Endothelial cell of umbilical vein (primary cell): ENCODE measurements at regions not wholly inside any gene's neighbourhood (a gene's known extent, or its start where the extent isn't known, plus 50 kb on each side); places are given as distances from the start of the nearest gene placed in this dataset.

Source experiments
- EZH2 ChIP-seq: IDR thresholded peaks from 2 replicates; pipeline ENCODE4 v1.6.1; 2012; ENCODE audit warnings: borderline replicate concordance, low read depth, mild to moderate bottlenecking, moderate library complexity, low read length, inconsistent platforms; ENCODE audit not compliant: severe bottlenecking
- MYC ChIP-seq: IDR thresholded peaks from one replicate; pipeline ENCODE4 v1.6.1; 2011; ENCODE audit warnings: mild to moderate bottlenecking, low read depth, low read length
- POLR2AphosphoS5 ChIP-seq: IDR thresholded peaks from 2 replicates; pipeline ENCODE4 v1.6.1; 2012; ENCODE audit warnings: low read depth, mild to moderate bottlenecking, control low read depth, low read length, moderate library complexity; ENCODE audit not compliant: insufficient read depth
- TF ChIP-seq, protein P1 (sequence below), 2 donors: IDR thresholded peaks; 1 replicate in 1 of 2; 2 replicates in 1 of 2; pipeline ENCODE4 v1.5.1; 2011; ENCODE audit warnings: low read length in 2 of 2, mild to moderate bottlenecking in 2 of 2, moderate library complexity in 2 of 2, control low read depth in 1 of 2, inconsistent platforms in 1 of 2, low read depth in 1 of 2; ENCODE audit not compliant: insufficient read depth in 1 of 2; ENCODE audit errors: extremely low read depth in 1 of 2

DNA sequence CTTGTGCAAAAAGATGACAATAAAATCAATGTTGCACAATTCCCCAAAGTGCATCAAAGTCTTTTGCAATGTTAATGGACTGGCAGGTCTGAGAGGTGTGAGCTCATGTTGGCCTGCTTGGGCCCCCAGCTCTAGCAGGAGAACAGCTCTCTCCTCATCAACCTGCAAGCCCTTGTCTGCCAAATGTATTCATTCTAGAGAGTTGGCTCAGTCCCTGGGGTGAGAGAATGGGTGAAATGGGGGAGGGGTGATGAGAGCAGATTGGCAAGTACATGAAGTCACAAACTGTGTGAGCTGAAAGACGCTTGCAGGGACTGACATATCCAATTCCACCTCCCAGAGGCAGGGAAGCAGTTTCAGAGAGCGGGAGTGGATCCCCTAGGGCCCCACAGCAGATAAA is 465.1 kb upstream of the ZNF507 start:
- TF ChIP-seq EZH2 (no peak), POLR2AphosphoS5 (no peak), MYC (no peak)
- TF ChIP-seq, protein P1, sequence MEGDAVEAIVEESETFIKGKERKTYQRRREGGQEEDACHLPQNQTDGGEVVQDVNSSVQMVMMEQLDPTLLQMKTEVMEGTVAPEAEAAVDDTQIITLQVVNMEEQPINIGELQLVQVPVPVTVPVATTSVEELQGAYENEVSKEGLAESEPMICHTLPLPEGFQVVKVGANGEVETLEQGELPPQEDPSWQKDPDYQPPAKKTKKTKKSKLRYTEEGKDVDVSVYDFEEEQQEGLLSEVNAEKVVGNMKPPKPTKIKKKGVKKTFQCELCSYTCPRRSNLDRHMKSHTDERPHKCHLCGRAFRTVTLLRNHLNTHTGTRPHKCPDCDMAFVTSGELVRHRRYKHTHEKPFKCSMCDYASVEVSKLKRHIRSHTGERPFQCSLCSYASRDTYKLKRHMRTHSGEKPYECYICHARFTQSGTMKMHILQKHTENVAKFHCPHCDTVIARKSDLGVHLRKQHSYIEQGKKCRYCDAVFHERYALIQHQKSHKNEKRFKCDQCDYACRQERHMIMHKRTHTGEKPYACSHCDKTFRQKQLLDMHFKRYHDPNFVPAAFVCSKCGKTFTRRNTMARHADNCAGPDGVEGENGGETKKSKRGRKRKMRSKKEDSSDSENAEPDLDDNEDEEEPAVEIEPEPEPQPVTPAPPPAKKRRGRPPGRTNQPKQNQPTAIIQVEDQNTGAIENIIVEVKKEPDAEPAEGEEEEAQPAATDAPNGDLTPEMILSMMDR (IDR thresholded peaks at IDR 0.05; ENCODE audit: extremely low read depth in 1 of 2, insufficient read depth in 1 of 2, low read depth in 1 of 2, low read length in 2 of 2): no peak
